Tibial artery (tissue), 4 donors: ENCODE measurements at regions not wholly inside any gene's neighbourhood (a gene's known extent, or its start where the extent isn't known, plus 50 kb on each side); places are given as distances from the start of the nearest gene placed in this dataset.

ENCODE experiments used
- DNase-seq, 2 donors: peaks; one replicate each; pipeline ENCODE4 v3.0.0-alpha.2; 2019
- H3K27ac ChIP-seq, 2 donors: fragments of 200-600 bp; sonication (generic) in 1 of 2; 1 replicate in 1 of 2; 2 replicates in 1 of 2; pipeline ENCODE4 v1.5.1; 2018 to 2019; ENCODE audit warnings: mild to moderate bottlenecking in 1 of 2
- H3K27me3 ChIP-seq, 2 donors: fragments of 200-600 bp; sonication (generic) in 1 of 2; one replicate each; pipeline versions ENCODE4 v1.5.1 to v1.6.0; 2016 to 2019
- H3K36me3 ChIP-seq, 3 donors: fragments of 200-600 bp; sonication (generic) in 2 of 3; one replicate each; pipeline ENCODE4 v1.5.1; 2016 to 2019; ENCODE audit warnings: mild to moderate bottlenecking in 2 of 3
- H3K4me1 ChIP-seq, 4 donors: fragments of 200-600 bp; sonication (generic) in 2 of 4; 1 replicate in 3 of 4; 2 replicates in 1 of 4; pipeline ENCODE4 v1.5.1; 2016 to 2019
- H3K4me3 ChIP-seq, 2 donors: fragments of 200-600 bp; sonication (generic) in 1 of 2; 1 replicate in 1 of 2; 2 replicates in 1 of 2; pipeline ENCODE4 v1.5.1; 2018 to 2019; ENCODE audit warnings: mild to moderate bottlenecking in 2 of 2
- H3K9me3 ChIP-seq, 3 donors: fragments of 200-600 bp; sonication (generic) in 1 of 3; one replicate each; pipeline ENCODE4 v1.5.1; 2016 to 2019
- CTCF ChIP-seq, 2 experiments: fragments of 200-600 bp in 1 of 2; fragments of 450-650 bp in 1 of 2; IDR thresholded peaks; one replicate each; pipeline ENCODE4 v1.5.1; 2017 to 2019; ENCODE audit warnings: antibody characterized with exemption in 2 of 2, mild to moderate bottlenecking in 1 of 2, moderate library complexity in 1 of 2
- intact Hi-C: fragments of 100-400 bp; cut with DNase I; formaldehyde crosslinking; loops from one replicate; pipeline ENCODE4 v1.15.0; 2023; ENCODE audit warnings: low total_unique reads

GRCh38 chr13:59111751-59112171 is 1052.0 kb downstream of the DIAPH3 start:
- H3K27ac ChIP-seq = no peak overlapping the region
- H3K27me3 ChIP-seq = no peaks in the 10 kb centered on the region
- H3K4me3 ChIP-seq = no peak overlapping the region
- no peaks in the 10 kb centered on the region for H3K4me1 ChIP-seq
- no peak for TF ChIP-seq CTCF (IDR thresholded peaks at IDR 0.05)
- no peaks in the 10 kb centered on the region for H3K9me3 ChIP-seq
- no peaks in the 10 kb centered on the region for H3K36me3 ChIP-seq
- intact Hi-C loops = no loop called here
- no peak for DNase-seq

- TF ChIP-seq CTCF (IDR thresholded peaks at IDR 0.05) = no peak
- Histone ChIP-seq H3K27me3 (no peaks in the 10 kb centered on the region), H3K4me1 (no peaks in the 10 kb centered on the region), H3K4me3 (no peak overlapping the region), H3K36me3 (no peaks in the 10 kb centered on the region), H3K9me3 (no peaks in the 10 kb centered on the region), H3K27ac (no peak overlapping the region)
- peak in 1 of 2 donors; percentile 40 for DNase-seq
- intact Hi-C loops = no loop called here
Observed at GRCh38 chr13:59112221-59112718, 1051.5 kb downstream of the DIAPH3 start.

- Histone ChIP-seq H3K27me3 (no peaks in the 10 kb centered on the region), H3K36me3 (no peaks in the 10 kb centered on the region), H3K27ac (no peak overlapping the region), H3K9me3 (no peaks in the 10 kb centered on the region), H3K4me3 (no peak overlapping the region), H3K4me1 (no peaks in the 10 kb centered on the region)
- intact Hi-C loops = no loop called here
- no peak for TF ChIP-seq CTCF (IDR thresholded peaks at IDR 0.05)
- DNase-seq = no peak
Observed at GRCh38 chr13:59119475-59119874, 1044.3 kb downstream of the DIAPH3 start.

- no peak overlapping the region for H3K4me3 ChIP-seq
Observed at GRCh38 chr13:59120297-59120843, 1043.4 kb downstream of the DIAPH3 start.

GRCh38 chr13:59121507-59121906 is 1042.2 kb downstream of the DIAPH3 start:
- Histone ChIP-seq H3K27ac (no peak overlapping the region), H3K4me1 (no peaks in the 10 kb centered on the region), H3K9me3 (no peaks in the 10 kb centered on the region), H3K36me3 (no peaks in the 10 kb centered on the region), H3K27me3 (no peaks in the 10 kb centered on the region), H3K4me3 (no peak overlapping the region)
- intact Hi-C loops = no loop called here
- no peak for TF ChIP-seq CTCF (IDR thresholded peaks at IDR 0.05)
- no peak for DNase-seq

More at GRCh38 chr13:59120297-59120843, 1043.4 kb downstream of the DIAPH3 start:
- Histone ChIP-seq H3K9me3 (no peaks in the 10 kb centered on the region), H3K27ac (no peak overlapping the region), H3K4me1 (no peaks in the 10 kb centered on the region), H3K27me3 (no peaks in the 10 kb centered on the region), H3K36me3 (no peaks in the 10 kb centered on the region)
- TF ChIP-seq CTCF (IDR thresholded peaks at IDR 0.05) = no peak
- intact Hi-C loops = no loop called here
- no peak for DNase-seq

- no peak for DNase-seq
- Histone ChIP-seq H3K4me3 (no peak overlapping the region), H3K27ac (no peak overlapping the region), H3K4me1 (no peaks in the 10 kb centered on the region), H3K36me3 (no peaks in the 10 kb centered on the region), H3K27me3 (no peaks in the 10 kb centered on the region), H3K9me3 (no peaks in the 10 kb centered on the region)
- no peak for TF ChIP-seq CTCF (IDR thresholded peaks at IDR 0.05)
- intact Hi-C loops = no loop called here
Observed at GRCh38 chr13:59126474-59126873, 1037.3 kb downstream of the DIAPH3 start.
